ENCODE measurements at regions not wholly inside any gene's neighbourhood (a gene's known extent, or its start where the extent isn't known, plus 50 kb on each side); places are given as distances from the start of the nearest gene placed in this dataset.

DNA sequence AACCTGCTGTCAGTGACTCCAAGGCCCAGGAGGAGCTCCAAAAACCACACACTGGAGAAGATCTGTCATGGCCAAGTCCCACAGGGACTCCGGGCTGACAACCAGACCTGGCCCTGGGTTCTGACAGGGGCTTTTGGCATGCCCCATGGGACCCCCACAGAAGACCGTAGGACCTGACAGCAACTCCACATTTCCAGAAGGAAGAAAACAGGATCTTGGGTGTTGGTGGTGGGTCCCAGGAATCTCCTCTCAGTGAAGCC is 275.9 kb upstream of the HS6ST1 start:
- Mint-ChIP-seq H3K27me3 (no peaks in the 10 kb centered on the region), H3K9me3 (no peaks in the 10 kb centered on the region), H3K27ac (no peak overlapping the region), H3K4me3 (no peak overlapping the region), H3K36me3 (ENCODE audit: low read depth) (no peaks in the 10 kb centered on the region), H3K4me1 (ENCODE audit: low read depth) (no peaks in the 10 kb centered on the region)
- intact Hi-C loops (cut with DNase I, micrococcal nuclease), result no loop called here
- Histone ChIP-seq H3K9me3 (ENCODE audit: control insufficient read depth in 1 of 2, insufficient read depth in 1 of 2, low read length in 2 of 2) (peaks cover 0 to 16% of the 10 kb centered on the region in 2 experiments), H3K4me1 (ENCODE audit: insufficient read depth, low read length) (no peaks in the 10 kb centered on the region), H3K27me3 (ENCODE audit: control insufficient read depth in 1 of 2, insufficient read depth in 2 of 2, low read length in 2 of 2) (peaks cover 0 to 2% of the 10 kb centered on the region in 2 experiments), H3K27ac (ENCODE audit: low read depth in 1 of 2, low read length in 2 of 2) (no peak overlapping the region), H3K4me3 (ENCODE audit: low read length) (no peak overlapping the region), H3K36me3 (ENCODE audit: insufficient read depth, low read length) (no peaks in the 10 kb centered on the region)
- ChIA-PET CTCF (no interaction called here), POLR2A (no interaction called here)
- no peak for ATAC-seq (ENCODE audit: poor library complexity)
- TF ChIP-seq CTCF (IDR thresholded peaks at IDR 0.05), result no peak
- DNase-seq, result no peak

GRCh38 chr2:128594953-128595677 is 276.4 kb upstream of the HS6ST1 start:
- ChIA-PET CTCF (no interaction called here), POLR2A (no interaction called here)
- H3K27ac Mint-ChIP-seq, result no peak overlapping the region
- H3K9me3 ChIP-seq (ENCODE audit: control insufficient read depth in 1 of 2, insufficient read depth in 1 of 2, low read length in 2 of 2), result peaks cover 0 to 19% of the 10 kb centered on the region in 2 experiments
- intact Hi-C loops (cut with DNase I, micrococcal nuclease), result no loop called here
- TF ChIP-seq CTCF (IDR thresholded peaks at IDR 0.05), result no peak
- H3K27ac ChIP-seq (ENCODE audit: low read depth in 1 of 2, low read length in 2 of 2), result no peak overlapping the region
- no peaks in the 10 kb centered on the region for H3K4me1 Mint-ChIP-seq (ENCODE audit: low read depth)
- H3K27me3 Mint-ChIP-seq, result no peaks in the 10 kb centered on the region
- no peaks in the 10 kb centered on the region for H3K9me3 Mint-ChIP-seq
- H3K36me3 ChIP-seq (ENCODE audit: insufficient read depth, low read length), result no peaks in the 10 kb centered on the region
- H3K27me3 ChIP-seq (ENCODE audit: control insufficient read depth in 1 of 2, insufficient read depth in 2 of 2, low read length in 2 of 2), result peaks cover 0 to 2% of the 10 kb centered on the region in 2 experiments
- no peak overlapping the region for H3K4me3 Mint-ChIP-seq
- peak in 1 of 14 experiments; percentile 10 for DNase-seq
- no peak overlapping the region for H3K4me3 ChIP-seq (ENCODE audit: low read length)
- H3K36me3 Mint-ChIP-seq (ENCODE audit: low read depth), result no peaks in the 10 kb centered on the region
- ATAC-seq (ENCODE audit: poor library complexity), result no peak
- no peaks in the 10 kb centered on the region for H3K4me1 ChIP-seq (ENCODE audit: insufficient read depth, low read length)

DNA sequence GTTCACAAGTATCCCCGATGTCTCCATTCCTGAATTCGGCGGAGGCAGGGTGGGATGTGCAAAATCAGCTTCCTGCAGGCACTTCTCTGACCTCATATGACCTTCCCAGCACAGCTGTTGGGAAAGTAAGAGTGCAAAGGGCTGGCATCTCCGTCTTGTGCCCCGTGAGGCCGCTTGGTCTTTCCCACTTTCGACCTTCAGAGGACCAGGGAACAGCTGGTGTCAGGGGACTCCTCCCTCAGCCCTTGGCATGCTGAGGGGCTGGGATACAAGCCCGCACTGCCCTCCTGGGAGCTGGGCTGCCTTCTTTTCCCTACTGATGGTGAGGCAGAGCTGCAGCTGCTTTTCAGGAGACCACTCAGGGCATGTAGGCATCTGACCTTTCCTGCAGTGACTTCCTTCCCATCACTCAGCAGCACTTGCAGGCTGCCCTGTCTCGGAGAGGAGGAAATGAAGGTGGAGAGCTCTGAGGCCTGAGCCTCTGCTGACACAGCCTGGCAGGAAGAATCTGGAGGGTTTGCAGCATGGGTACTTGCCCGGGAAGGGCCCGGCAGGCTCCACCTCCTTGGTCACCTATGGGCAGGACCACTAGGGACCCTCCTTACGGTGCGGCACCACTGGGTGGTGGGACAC is 277.2 kb upstream of the HS6ST1 start:
- H3K9me3 ChIP-seq (ENCODE audit: control insufficient read depth in 1 of 2, insufficient read depth in 1 of 2, low read length in 2 of 2), result peaks cover 0 to 17% of the 10 kb centered on the region in 2 experiments
- CTCF ChIA-PET, result no interaction called here
- POLR2A ChIA-PET, result no interaction called here
- TF ChIP-seq CTCF (IDR thresholded peaks at IDR 0.05), result no peak
- Mint-ChIP-seq H3K4me3 (no peak overlapping the region), H3K4me1 (ENCODE audit: low read depth) (no peaks in the 10 kb centered on the region), H3K9me3 (no peaks in the 10 kb centered on the region), H3K27me3 (no peaks in the 10 kb centered on the region), H3K36me3 (ENCODE audit: low read depth) (no peaks in the 10 kb centered on the region), H3K27ac (no peak overlapping the region)
- H3K27ac ChIP-seq (ENCODE audit: low read depth in 1 of 2, low read length in 2 of 2), result no peak overlapping the region
- ATAC-seq (ENCODE audit: poor library complexity) (no peak), DNase-seq (peak in 1 of 14 experiments; percentile 11)
- peaks cover 0 to 2% of the 10 kb centered on the region in 2 experiments for H3K27me3 ChIP-seq (ENCODE audit: control insufficient read depth in 1 of 2, insufficient read depth in 2 of 2, low read length in 2 of 2)
- no peaks in the 10 kb centered on the region for H3K4me1 ChIP-seq (ENCODE audit: insufficient read depth, low read length)
- H3K36me3 ChIP-seq (ENCODE audit: insufficient read depth, low read length), result no peaks in the 10 kb centered on the region
- intact Hi-C loops (cut with DNase I, micrococcal nuclease), result no loop called here
- no peak overlapping the region for H3K4me3 ChIP-seq (ENCODE audit: low read length)

Measured in CD4-positive, alpha-beta T cell (primary cell).